ENCODE measurements at regions not wholly inside any gene's neighbourhood (a gene's known extent, or its start where the extent isn't known, plus 50 kb on each side); places are given as distances from the start of the nearest gene placed in this dataset.
A peak's percentile ranks its signal among the peaks of the same experiment; 100 is the strongest.

DNA sequence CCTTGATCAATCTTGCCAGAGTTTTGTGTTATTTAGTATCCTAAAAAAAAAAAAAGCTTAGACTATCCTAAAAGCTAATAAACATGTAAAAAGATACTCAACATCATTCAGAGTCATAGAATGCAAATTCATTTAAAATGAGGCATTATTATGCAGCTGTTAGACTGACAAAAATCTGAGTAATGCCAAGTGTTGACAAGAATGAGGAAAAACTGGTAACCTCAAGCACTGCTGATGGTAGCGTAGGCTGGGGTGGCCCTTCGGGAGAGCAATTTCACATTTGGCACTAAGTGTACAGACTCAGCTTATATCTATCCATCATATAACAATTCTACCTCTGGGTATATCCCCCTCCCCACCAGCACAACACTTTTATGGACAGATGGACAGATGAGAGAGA is 280.4 kb downstream of the RAP2B start:
- TF ChIP-seq POLR2A (IDR thresholded peaks at IDR 0.05): no peak
- no peaks in the 10 kb centered on the region for H3K36me3 ChIP-seq
- intact Hi-C loops (cut with DNase I): loop anchor here in 1 of 10 donors (10.0 kb wide), 1 partner anchor 88 kb away; no protein-coding TSS in a partner anchor
- no peak overlapping the region for H3K4me3 ChIP-seq
- ATAC-seq (no peak), DNase-seq (no peak)
- H3K27me3 ChIP-seq: no peaks in the 10 kb centered on the region
- no peaks in the 10 kb centered on the region for H3K9me3 ChIP-seq
- H3K27ac ChIP-seq: no peak overlapping the region
- WGBS, 4 donors: 61 to 80% (median 72%) methylated on average over 2 of the region's 2 CpGs
- peaks cover 0 to 6% (median 0%) of the 10 kb centered on the region in 12 donors for H3K4me1 ChIP-seq

DNA sequence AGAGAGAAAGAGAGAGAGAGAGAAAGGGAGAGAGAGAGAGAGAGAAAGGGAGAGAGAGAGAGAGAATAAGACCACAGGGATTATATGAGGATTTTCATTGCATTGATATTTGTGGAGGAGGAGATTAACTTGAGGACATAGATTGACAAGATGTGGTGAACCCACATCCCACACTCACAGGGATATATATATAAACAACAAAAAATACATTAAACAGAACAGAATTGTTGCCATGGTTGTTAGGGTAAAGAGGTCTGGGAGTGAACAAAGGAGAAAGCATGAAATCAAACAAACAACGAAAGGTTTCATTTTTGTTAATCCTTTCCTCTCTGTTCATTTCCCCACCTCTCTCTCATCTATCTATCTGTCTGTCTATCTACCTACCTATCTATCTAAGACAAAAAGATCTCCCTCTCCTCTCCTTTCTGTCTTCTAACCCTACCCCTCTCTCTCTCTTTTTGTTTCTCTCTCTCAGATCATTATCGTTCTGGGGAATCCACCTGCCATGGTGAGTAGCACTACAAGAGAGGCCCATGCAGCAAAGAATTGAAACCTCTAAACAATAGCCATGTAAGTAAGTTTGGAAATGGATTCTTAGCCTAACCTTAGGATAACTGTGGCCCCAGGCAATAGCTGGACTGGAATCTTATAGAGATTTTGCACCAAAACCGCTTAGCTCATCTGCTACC is 280.9 kb downstream of the RAP2B start:
- no peaks in the 10 kb centered on the region for H3K27me3 ChIP-seq
- no peaks in the 10 kb centered on the region for H3K36me3 ChIP-seq
- 92 to 98% (median 94%) methylated on average over 3 of the region's 3 CpGs for WGBS, 4 donors
- no peak for TF ChIP-seq POLR2A (IDR thresholded peaks at IDR 0.05)
- TF ChIP-seq, protein P1, sequence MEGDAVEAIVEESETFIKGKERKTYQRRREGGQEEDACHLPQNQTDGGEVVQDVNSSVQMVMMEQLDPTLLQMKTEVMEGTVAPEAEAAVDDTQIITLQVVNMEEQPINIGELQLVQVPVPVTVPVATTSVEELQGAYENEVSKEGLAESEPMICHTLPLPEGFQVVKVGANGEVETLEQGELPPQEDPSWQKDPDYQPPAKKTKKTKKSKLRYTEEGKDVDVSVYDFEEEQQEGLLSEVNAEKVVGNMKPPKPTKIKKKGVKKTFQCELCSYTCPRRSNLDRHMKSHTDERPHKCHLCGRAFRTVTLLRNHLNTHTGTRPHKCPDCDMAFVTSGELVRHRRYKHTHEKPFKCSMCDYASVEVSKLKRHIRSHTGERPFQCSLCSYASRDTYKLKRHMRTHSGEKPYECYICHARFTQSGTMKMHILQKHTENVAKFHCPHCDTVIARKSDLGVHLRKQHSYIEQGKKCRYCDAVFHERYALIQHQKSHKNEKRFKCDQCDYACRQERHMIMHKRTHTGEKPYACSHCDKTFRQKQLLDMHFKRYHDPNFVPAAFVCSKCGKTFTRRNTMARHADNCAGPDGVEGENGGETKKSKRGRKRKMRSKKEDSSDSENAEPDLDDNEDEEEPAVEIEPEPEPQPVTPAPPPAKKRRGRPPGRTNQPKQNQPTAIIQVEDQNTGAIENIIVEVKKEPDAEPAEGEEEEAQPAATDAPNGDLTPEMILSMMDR (IDR thresholded peaks at IDR 0.05): no peak
- no peak for DNase-seq
- intact Hi-C loops (cut with DNase I): loop anchor here in 1 of 10 donors (10.0 kb wide), 1 partner anchor 88 kb away; no protein-coding TSS in a partner anchor
- H3K9me3 ChIP-seq: no peaks in the 10 kb centered on the region
- no peak overlapping the region for H3K27ac ChIP-seq
- no peak for ATAC-seq
- H3K4me1 ChIP-seq: peaks cover 0 to 3% (median 0%) of the 10 kb centered on the region in 12 donors
- H3K4me3 ChIP-seq: no peak overlapping the region

DNA sequence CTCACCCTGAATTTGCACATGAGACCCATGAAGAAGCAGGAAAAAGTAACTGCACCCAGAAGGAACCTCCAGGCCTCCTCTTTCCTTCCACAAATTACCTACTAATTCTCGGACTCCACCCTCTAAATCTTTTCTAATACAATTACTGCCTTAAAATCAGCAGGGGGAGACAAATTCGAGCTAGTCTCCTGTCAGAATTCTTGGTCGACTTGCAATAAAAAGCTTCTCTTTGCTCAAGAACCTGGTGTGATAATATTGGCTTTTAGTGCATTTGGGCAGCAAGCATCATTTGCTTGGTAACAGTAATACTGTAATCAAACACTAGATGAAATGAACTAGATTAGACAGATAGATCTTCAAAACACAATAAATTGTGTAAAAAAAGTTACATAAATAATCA is 281.9 kb downstream of the RAP2B start:
- no peak for TF ChIP-seq POLR2A (IDR thresholded peaks at IDR 0.05)
- TF ChIP-seq, protein P1 (IDR thresholded peaks at IDR 0.05): peak in 1 of 12 donors; percentile 6
- DNase-seq: no peak
- peaks cover 0 to 4% (median 0%) of the 10 kb centered on the region in 12 donors for H3K4me1 ChIP-seq

DNA sequence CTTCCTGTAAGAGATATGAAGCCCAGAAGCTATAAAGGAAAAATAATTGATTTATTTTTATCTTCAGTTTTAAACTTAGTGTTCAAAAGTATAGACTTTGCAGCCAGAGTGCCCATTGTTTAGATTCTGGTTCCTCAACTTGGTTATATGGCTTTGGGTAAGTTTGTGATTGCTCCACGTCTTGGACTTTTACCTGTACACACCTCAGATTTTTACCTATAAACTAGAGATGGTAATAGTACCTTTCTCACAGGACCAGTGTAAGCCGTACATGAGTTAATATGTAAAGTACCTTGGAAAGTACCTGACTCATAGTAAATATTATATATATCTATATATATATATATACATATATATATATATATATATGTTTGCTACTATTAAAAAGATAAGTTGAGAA is 283.8 kb downstream of the RAP2B start:
- Histone ChIP-seq H3K36me3 (no peaks in the 10 kb centered on the region), H3K4me3 (no peak overlapping the region)
- intact Hi-C loops (cut with DNase I): loop anchor here in 1 of 10 donors (10.0 kb wide), 1 partner anchor 91 kb away; no protein-coding TSS in a partner anchor

More for the DNA sequence above, 281.9 kb downstream of the RAP2B start:
- Histone ChIP-seq H3K27me3 (no peaks in the 10 kb centered on the region), H3K36me3 (no peaks in the 10 kb centered on the region), H3K9me3 (no peaks in the 10 kb centered on the region), H3K4me3 (no peak overlapping the region), H3K27ac (no peak overlapping the region)
- WGBS, 4 donors: 65 to 77% (median 70%) methylated on average over 3 of the region's 3 CpGs
- ATAC-seq: no peak
- intact Hi-C loops (cut with DNase I): loop anchor here in 1 of 10 donors (10.0 kb wide), 1 partner anchor 89 kb away; no protein-coding TSS in a partner anchor

More for the DNA sequence above, 283.8 kb downstream of the RAP2B start:
- ATAC-seq (no peak), DNase-seq (no peak)
- H3K4me1 ChIP-seq: peaks cover 0 to 4% (median 0%) of the 10 kb centered on the region in 12 donors
- H3K27ac ChIP-seq: no peak overlapping the region
- H3K27me3 ChIP-seq: no peaks in the 10 kb centered on the region
- H3K9me3 ChIP-seq: no peaks in the 10 kb centered on the region
- TF ChIP-seq, protein P1 (IDR thresholded peaks at IDR 0.05): no peak
- TF ChIP-seq POLR2A (IDR thresholded peaks at IDR 0.05): no peak
- WGBS, 4 donors: 92 to 96% (median 94%) methylated on average over 2 of the region's 2 CpGs

Data from heart left ventricle (tissue), 16 donors.